Ascending aorta (tissue), 2 donors: ENCODE measurements at regions not wholly inside any gene's neighbourhood (a gene's known extent, or its start where the extent isn't known, plus 50 kb on each side); places are given as distances from the start of the nearest gene placed in this dataset.

Experiments used
- DNase-seq, 2 donors: peaks; one replicate each; pipeline ENCODE4 v3.0.0-alpha.2; 2019; ENCODE audit warnings: low spot score in 2 of 2
- H3K27ac ChIP-seq, 2 donors: fragments of 200-600 bp; sonication (generic); one replicate each; pipeline ENCODE4 v1.5.1; 2016 to 2017; ENCODE audit warnings: mild to moderate bottlenecking in 1 of 2
- H3K27me3 ChIP-seq: fragments of 200-600 bp; sonication (generic); one replicate; pipeline ENCODE4 v1.5.1; 2017
- H3K36me3 ChIP-seq, 2 donors: fragments of 200-600 bp; sonication (generic); one replicate each; pipeline ENCODE4 v1.5.1; 2016
- H3K4me1 ChIP-seq, 2 donors: fragments of 200-600 bp; sonication (generic); one replicate each; pipeline ENCODE4 v1.5.1; 2016 to 2017; ENCODE audit warnings: mild to moderate bottlenecking in 1 of 2
- H3K4me3 ChIP-seq, 2 donors: fragments of 200-600 bp; sonication (generic); one replicate each; pipeline ENCODE4 v1.5.1; 2016 to 2017; ENCODE audit warnings: mild to moderate bottlenecking in 1 of 2
- H3K9me3 ChIP-seq, 2 donors: fragments of 200-600 bp; sonication (generic); one replicate each; pipeline ENCODE4 v1.5.1; 2016
- CTCF ChIP-seq, 3 experiments: fragments of 200-600 bp in 2 of 3; fragments of 450-650 bp in 1 of 3; sonication (generic) in 2 of 3; IDR thresholded peaks; one replicate each; pipeline ENCODE4 v1.5.1; 2016 to 2019; ENCODE audit warnings: antibody characterized with exemption in 3 of 3, mild to moderate bottlenecking in 1 of 3, moderate library complexity in 1 of 3
- intact Hi-C: fragments of 100-400 bp; cut with DNase I; formaldehyde crosslinking; loops from one replicate; pipeline ENCODE4 v1.15.1; 2023

- Histone ChIP-seq H3K27ac (peak overlapping the region; percentile 5 to 83), H3K4me3 (no peak overlapping the region), H3K4me1 (peaks cover 13 to 50% of the 10 kb centered on the region in 2 donors), H3K9me3 (no peaks in the 10 kb centered on the region), H3K36me3 (no peaks in the 10 kb centered on the region), H3K27me3 (no peaks in the 10 kb centered on the region)
- intact Hi-C loops = no loop called here
- DNase-seq = no peak
- TF ChIP-seq CTCF (IDR thresholded peaks at IDR 0.05) = no peak
Measured at GRCh38 chr15:67922106-67922675, 82.3 kb upstream of the RNU6-1 start.

GRCh38 chr15:67922971-67923945 lies 83.4 kb upstream of the RNU6-1 start:
- no peak for DNase-seq

GRCh38 chr15:67924359-67924974 lies 84.6 kb upstream of the RNU6-1 start:
- no peak for DNase-seq
- Histone ChIP-seq H3K4me1 (peaks cover 5 to 50% of the 10 kb centered on the region in 2 donors), H3K4me3 (no peak overlapping the region), H3K36me3 (no peaks in the 10 kb centered on the region), H3K27me3 (no peaks in the 10 kb centered on the region), H3K27ac (peak overlapping the region; percentile 79 to 83), H3K9me3 (no peaks in the 10 kb centered on the region)
- intact Hi-C loops = no loop called here
- no peak for TF ChIP-seq CTCF (IDR thresholded peaks at IDR 0.05)

More at GRCh38 chr15:67922971-67923945, 83.4 kb upstream of the RNU6-1 start:
- peak overlapping the region; percentile 79 to 83 for H3K27ac ChIP-seq
- no peak for TF ChIP-seq CTCF (IDR thresholded peaks at IDR 0.05)
- H3K4me3 ChIP-seq = no peak overlapping the region
- no peaks in the 10 kb centered on the region for H3K9me3 ChIP-seq
- H3K27me3 ChIP-seq = no peaks in the 10 kb centered on the region
- intact Hi-C loops = no loop called here
- peaks cover 9 to 49% of the 10 kb centered on the region in 2 donors for H3K4me1 ChIP-seq
- H3K36me3 ChIP-seq = no peaks in the 10 kb centered on the region

GRCh38 chr15:67925182-67925581 lies 85.3 kb upstream of the RNU6-1 start:
- Histone ChIP-seq H3K9me3 (no peaks in the 10 kb centered on the region), H3K4me1 (peaks cover 5 to 53% of the 10 kb centered on the region in 2 donors), H3K27me3 (no peaks in the 10 kb centered on the region), H3K36me3 (no peaks in the 10 kb centered on the region), H3K27ac (peak overlapping the region; percentile 16 to 79), H3K4me3 (no peak overlapping the region)
- intact Hi-C loops = no loop called here
- TF ChIP-seq CTCF (IDR thresholded peaks at IDR 0.05) = no peak
- no peak for DNase-seq

GRCh38 chr15:67927501-67928168 lies 87.8 kb upstream of the RNU6-1 start:
- peak overlapping the region; percentile 50 to 61 for H3K27ac ChIP-seq
- intact Hi-C loops = loop anchor here (2.0 kb wide), 1 partner anchor 15 kb away; no protein-coding TSS in a partner anchor
- peaks cover 5 to 57% of the 10 kb centered on the region in 2 donors for H3K4me1 ChIP-seq

More at GRCh38 chr15:67927501-67928168, 87.8 kb upstream of the RNU6-1 start:
- Histone ChIP-seq H3K4me3 (no peak overlapping the region), H3K36me3 (no peaks in the 10 kb centered on the region), H3K9me3 (no peaks in the 10 kb centered on the region), H3K27me3 (no peaks in the 10 kb centered on the region)
- DNase-seq = peak; percentile 47 to 91
- TF ChIP-seq CTCF (IDR thresholded peaks at IDR 0.05) = no peak
